Dermis blood vessel endothelial cell (primary cell): ENCODE measurements at regions not wholly inside any gene's neighbourhood (a gene's known extent, or its start where the extent isn't known, plus 50 kb on each side); places are given as distances from the start of the nearest gene placed in this dataset.

Experiments
- DNase-seq: peaks from one replicate; pipeline ENCODE4 v3.0.0; 2010

- no peak for DNase-seq
These were observed 125.1 kb upstream of the CDH19 start for GRCh38 chr18:66728951-66729350.

- no peak for DNase-seq
These were observed 124.1 kb upstream of the CDH19 start for GRCh38 chr18:66727991-66728390.

DNA sequence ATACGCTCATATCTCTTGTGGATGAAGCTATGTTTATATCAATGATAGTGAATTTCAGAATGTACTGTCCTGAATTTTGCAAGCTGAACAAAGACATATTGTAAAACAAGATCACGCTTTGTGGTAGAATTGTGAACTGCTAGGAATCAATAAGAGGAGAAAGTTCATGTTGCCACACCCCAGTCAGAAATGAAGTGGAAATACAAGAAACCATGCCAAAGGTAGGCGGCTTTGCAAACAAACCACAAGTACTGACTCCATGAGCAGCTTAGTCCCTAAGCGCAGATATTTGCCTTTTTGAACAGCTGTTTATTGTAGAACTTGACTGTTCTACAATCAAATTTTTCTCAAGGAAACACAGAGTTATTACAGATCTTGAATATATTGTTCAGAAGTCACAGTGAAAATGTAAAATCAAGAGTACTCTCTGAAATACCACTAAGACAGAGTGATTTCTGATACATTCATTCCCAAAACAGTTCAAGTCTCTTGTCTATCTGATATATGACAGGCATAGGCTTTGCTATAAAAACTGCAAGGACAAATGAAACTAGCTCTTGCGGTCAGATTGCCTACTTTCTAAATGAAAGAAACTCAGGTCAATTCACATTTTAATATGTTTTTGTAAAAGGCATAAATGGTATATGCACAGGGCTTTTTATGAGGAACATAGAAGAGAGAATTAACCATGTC lies 120.9 kb upstream of the CDH19 start:
- DNase-seq = no peak

GRCh38 chr18:66722671-66723070 lies 118.8 kb upstream of the CDH19 start:
- no peak for DNase-seq

- DNase-seq = no peak
These were observed 104.8 kb upstream of the CDH19 start for GRCh38 chr18:66708646-66709045.

- no peak for DNase-seq
These were observed 103.6 kb upstream of the CDH19 start for GRCh38 chr18:66707473-66707872.

DNA sequence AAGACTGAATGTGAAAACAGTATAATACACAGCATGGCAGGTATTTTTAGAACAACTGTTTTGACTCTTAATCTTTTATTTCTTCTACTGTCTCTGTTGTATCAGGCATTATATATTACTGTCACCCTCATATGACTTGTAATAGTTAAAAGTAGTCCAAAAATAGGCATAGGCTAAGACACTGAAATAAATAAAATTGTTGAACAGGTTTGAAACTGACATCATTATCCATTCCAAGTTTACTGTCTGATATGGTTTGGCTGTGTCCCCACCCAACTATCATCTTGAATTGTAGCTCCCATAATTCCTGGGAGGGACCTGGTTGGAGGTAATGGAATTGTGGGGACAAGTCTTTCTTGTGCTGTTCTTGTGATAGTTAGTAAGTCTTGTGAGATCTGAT lies 91.4 kb upstream of the CDH19 start:
- DNase-seq = no peak

GRCh38 chr18:66694852-66695251 lies 91.0 kb upstream of the CDH19 start:
- no peak for DNase-seq

- no peak for DNase-seq
These were observed 83.7 kb upstream of the CDH19 start for GRCh38 chr18:66687635-66688034.

- DNase-seq = peak; percentile 26
These were observed 79.0 kb upstream of the CDH19 start for GRCh38 chr18:66682855-66683322.

DNA sequence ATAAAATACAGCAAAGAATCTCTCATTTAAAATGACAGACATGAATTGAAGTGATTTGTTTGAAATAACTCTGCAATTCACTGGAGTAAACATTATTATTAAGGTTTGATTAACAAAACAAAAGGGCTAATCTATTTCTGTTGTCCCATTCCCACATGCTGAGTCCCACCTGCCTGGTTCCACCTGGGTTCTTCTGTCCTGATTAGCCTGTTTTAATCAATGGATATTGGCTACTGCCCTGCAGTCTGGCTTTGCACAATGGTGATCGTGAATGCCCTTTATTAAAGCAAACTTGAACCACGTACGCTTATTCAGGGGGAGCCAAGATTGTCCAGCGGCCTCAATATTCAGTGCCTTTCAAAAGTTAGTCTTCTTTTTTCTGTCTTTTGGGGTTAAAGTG lies 72.8 kb upstream of the CDH19 start:
- no peak for DNase-seq

GRCh38 chr18:66674286-66674685 lies 70.4 kb upstream of the CDH19 start:
- DNase-seq = no peak

GRCh38 chr18:66668706-66669105 lies 64.8 kb upstream of the CDH19 start:
- DNase-seq = no peak

- DNase-seq = no peak
These were observed 58.7 kb upstream of the CDH19 start for GRCh38 chr18:66662632-66663031.

DNA sequence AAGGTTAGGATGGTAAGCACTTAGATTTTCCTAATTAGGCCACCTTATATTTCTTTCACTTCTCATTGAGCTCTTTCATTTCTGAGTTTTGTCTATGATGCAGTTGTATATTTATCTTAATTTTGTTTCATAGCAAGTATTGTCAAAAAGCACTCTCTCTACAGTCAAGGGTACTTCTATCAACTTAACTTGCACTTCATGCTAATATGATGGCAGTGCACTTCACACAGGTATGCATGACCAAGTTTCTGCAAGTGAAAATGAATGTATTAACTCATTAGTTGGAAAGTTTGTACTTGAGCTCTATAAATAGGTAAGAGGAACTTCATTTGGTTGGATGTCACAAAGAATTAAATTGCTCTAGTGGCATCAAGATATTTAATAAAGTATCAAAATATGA lies 51.5 kb upstream of the CDH19 start:
- no peak for DNase-seq
